ENCODE measurements at regions not wholly inside any gene's neighbourhood (a gene's known extent, or its start where the extent isn't known, plus 50 kb on each side); places are given as distances from the start of the nearest gene placed in this dataset.

DNA sequence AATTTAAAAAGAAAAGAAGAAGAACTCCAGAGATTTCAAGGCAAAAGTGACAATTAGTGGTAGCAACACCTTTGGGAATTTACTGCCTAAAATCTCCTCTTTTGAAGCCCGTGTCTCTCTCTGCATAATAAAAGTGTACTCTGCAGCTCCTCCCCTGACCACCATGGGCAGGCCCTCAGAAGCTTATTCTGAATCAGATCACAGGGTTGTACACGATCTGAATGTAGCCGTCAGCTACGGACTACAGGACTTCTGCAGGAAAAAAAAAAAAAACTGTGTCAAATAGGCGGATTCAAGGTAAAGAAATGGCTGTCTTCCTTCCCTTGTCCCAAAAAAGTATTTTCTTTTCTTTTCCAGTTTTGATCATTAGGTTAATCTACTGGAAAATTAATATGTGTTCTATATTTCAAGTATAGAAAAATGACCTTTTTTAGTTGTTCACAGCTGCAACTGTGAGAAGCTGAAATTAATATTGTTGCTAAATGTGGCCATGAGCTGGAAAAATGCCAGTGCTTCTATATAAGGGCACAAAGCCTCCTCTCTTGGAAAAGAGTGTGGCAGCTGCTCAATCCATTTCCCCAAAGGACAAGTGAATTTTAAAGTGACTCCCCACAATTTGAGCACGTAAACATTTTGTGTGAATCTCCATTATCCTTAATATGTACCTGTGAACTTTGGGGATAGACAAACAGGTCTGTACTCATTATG lies 397.4 kb downstream of the C6orf118 start:
- DNase-seq, result no peak

DNA sequence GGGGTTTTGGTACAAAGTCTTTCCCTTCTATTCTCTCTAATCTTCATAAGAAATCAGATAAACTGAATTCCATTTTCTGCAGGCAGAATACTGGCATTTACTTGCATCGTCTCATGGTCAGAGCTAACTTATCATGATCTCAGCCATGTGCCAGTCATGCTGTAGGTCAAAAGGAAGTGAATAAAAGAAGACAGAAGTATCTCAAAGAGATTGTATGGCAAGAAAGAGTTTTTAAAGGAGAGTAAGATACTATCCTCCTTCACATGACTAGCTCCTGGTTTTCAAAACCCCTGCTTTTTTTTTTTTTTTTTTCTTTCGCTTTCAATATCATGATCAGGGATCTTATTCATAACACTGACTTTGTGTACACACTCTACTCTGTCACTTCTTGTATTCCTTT lies 398.3 kb downstream of the C6orf118 start:
- DNase-seq, result no peak

DNA sequence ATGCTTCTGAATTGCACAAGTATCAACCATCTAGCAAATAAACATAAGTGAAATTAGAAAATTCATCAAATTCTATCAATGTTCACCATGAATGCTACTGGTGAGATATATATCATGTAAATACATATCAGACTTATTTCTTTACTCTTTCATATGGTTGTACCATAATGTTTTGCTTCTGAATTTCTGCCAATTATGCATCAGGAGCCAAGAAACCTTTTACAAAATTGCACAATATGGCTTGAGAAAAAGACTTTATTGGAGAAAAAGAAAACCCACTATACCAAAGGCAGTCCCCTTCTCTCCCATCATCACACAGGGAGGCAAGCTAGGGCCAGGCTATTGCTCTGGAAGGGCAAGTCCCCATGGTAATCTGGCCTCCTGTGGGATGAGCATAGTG lies 402.6 kb downstream of the C6orf118 start:
- DNase-seq, result no peak

DNA sequence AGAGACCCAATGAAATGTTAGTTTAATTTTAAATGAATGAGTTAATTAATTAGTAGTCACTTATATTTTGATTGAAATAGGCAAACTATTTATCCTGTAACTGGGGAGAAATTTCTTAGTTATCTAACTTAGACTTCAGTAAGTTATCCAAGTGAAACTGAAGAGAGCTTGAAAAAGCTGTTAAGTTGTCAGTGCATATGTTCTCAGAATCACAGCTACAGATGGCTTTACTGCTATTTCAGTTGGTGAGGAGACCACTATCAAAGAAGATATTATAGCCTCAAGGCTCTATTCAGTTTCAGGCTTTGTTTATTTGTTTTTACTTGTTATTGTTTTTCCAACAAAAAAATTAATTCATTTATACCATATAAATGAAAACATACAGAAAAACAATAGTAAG lies 404.1 kb downstream of the C6orf118 start:
- no peak for DNase-seq

DNA sequence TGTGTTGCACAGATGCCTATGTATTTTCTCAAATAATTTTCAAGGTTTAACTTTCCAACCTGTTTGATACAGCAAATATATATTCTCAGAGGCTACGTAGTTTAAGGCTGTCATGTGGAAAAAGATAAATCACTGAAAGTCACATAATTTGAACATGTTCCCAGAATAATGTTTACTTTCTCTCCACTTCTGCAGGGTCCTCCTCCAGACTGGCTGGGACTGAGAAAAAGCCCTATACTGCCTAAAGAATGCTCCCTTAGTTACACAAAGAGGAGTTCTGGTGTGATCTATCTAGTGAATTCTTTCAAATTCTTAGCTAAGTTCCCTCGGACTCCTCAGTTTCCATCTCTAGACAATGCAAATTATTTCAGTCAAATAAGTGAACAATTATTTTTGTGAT lies 411.0 kb downstream of the C6orf118 start:
- no peak for DNase-seq

DNA sequence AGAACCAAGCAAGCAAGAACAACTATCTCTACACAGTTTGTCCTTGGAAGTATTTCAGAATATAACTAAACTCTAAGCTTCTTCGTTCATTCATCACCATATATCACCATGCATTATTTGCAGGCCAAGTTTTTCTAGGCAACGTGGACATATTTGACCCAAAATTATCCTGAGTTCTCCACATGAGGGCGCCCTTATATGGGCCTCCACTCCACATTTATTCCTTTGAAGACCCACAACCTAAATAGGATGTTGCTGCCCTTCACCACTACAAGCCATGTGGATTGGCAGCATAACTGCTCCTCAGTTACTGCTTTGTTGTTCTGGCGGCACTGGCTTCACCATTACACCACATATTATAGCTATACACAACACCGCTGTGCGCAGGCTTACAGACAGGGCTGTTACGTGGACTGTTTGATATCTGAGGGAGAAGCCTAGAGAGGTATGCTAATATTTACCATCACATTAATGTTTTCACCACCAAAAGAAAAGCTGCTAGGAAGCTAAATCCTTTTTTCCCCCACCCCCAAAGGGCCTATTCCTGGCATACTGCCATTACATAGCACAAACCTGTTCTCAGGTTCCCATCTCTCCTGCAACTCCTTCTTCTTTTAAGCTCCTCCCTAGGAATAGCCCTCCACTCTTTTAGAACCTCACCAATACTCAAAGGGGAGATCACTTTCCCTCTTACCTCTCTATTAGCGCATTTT lies 411.7 kb downstream of the C6orf118 start:
- no peak for DNase-seq

DNA sequence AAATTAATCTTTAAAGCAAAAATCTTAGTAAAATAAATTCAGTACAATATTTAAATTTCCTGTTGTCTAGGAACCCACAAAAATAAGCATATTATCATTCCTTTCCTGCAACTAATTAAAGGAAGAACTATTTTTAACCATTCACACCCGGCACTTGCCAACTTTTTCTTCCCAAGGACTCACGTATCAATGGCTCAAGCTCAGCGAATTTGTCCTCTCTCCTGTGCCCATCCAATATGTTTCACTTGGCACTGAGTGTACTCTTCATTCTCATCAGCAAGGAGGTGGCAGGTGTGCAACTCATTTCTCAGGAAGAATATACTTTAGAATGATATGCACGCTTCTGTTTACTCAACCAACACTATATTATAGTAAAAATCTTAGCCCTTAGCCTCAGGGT lies 419.4 kb downstream of the C6orf118 start:
- DNase-seq, result no peak

DNA sequence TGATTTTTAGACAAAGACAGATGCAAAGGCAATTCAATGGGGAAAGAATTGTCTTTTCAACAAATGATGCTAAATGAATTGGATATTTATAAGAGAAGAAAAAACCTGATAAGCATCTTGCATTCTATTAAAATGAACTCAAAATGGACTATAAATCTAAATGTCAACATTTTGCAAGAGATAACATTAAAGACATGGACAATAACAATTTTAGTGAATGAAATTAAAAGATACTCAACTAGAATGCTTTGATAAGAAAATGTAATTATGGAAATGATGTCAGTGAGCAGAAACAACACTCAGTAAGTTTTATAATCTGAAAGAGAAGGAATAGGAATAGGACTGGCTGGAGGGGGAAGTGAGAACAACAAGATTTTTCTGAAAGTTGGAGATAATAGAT lies 421.7 kb downstream of the C6orf118 start:
- DNase-seq, result no peak

DNA sequence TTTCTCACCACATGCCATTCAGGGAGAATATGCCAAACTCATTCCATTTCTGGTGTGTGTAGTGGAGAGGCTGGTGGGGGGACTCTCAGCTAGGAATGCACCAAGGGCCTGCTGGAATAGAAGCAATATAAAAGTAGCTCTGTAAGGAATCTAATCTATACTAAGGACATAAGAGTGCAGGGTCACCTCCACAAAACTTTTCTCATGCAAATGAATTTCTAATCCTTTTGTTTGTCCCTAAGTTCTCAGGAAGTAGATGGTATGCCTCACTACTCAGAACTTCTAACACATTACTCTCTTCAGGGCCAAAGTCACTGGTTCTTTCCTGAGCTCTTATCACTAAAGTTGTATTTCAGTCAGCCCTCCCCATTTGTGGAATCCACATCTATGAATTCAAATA lies 427.2 kb downstream of the C6orf118 start:
- no peak for DNase-seq

DNA sequence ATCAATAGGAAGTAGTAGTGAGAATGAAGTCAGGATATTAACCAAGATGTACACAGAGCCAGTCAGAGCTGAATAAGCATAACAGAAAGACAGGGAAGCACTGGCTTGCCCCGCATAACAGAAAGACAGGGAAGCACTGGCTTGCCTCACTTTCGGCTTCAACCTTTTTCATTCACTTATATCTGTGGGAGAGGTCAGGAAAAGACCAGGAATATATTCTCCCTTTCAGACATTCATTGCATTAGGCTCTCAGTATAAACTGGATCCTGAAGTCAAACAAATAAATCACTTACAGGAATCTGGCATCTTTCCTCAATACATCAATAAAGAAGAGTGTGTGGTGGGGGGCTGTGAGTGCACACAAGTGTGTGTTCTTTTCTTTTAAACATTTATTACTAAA lies 437.6 kb downstream of the C6orf118 start:
- no peak for DNase-seq

DNA sequence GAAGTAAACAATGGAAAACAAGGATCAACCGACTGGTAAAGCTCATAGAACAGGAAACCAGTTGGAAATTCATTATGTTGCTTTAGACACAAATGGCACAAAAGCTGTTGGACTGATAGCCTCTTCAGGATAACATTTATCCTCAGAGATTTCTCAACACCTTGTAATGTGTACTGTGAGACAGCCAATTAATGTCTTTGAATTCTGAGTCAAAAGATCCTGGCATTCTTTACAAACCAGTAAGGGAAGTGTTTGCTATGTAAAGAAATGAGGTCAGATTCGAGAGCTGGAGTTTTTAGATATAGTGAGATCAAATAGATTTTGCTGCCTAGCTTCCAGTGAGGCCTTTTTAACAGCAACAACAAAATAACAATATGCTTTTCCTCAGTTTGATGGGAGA lies 439.2 kb downstream of the C6orf118 start:
- DNase-seq, result no peak

DNA sequence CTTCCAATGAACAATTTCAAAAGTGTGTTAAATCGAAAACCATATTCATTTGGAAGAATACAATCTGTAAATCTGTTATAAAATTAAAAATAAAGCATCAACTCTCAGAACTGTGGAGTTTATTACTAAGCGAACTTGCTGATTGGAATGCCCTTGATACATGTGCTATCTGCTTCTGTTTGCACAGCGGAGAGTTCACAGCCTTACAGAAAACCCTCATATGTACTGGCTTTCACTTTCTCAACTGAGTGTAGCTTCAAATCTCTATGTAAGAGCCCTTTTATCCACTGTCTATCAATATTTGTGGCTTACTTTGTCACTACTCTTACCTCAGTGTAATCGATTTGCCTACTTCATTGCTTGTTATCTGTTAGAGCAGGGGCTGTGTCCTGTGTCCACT lies 447.4 kb downstream of the C6orf118 start:
- DNase-seq, result no peak

DNA sequence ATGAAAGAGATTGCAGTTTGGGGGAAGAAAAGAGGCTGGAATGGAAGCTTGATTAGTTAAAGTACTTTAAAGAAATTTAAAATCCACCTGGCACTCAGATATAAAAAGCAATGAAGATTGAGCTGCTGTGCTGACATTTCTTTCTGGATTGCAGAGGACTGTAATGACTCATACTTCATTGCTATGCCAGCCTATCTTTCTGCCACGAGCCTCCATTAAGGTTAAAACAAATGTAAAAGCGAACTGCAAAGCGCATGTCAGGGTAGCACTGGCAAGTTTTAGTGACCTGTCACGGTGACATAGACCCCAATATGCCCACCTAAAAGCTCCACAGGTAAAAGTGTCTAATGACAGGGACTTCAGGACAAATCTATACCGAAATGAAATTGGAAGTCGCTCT lies 449.6 kb downstream of the C6orf118 start:
- no peak for DNase-seq

DNA sequence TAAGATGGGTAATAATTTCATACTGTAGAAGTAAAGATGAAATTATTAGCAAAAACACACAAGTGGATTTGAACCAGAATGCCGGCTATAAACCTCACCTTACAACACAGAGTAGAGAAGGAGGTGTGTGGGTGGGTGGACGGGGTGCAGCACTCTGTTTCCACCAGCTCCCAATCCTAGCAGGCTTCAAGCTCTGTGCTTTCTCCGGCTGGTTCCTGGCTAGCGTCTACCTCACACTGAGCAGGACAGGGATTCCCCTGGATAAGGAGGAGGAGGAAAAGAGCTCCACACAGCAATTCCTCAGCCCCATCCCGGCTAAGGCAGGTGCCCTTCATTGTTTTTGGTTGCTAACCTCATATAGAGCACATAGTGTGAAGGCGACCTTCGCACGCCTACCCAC lies 453.3 kb downstream of the C6orf118 start:
- no peak for DNase-seq

DNA sequence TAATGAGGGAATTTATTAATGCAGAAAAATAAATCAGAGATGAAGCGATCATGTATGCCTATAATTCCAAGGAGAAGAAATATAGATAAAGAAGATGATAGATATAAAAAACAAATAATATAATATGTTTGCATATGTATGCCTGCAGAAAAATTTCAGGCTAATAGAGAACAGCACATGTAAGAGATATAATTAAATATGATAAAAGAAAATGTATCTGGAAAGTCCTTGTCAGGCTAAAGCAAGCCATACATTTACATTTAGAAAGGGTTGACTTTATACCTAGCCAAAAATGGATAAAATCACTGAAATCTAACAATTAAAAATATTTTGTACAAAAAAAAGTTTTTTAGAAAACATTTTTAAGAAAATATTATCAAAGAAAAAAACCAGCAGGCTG lies 454.1 kb downstream of the C6orf118 start:
- no peak for DNase-seq

DNA sequence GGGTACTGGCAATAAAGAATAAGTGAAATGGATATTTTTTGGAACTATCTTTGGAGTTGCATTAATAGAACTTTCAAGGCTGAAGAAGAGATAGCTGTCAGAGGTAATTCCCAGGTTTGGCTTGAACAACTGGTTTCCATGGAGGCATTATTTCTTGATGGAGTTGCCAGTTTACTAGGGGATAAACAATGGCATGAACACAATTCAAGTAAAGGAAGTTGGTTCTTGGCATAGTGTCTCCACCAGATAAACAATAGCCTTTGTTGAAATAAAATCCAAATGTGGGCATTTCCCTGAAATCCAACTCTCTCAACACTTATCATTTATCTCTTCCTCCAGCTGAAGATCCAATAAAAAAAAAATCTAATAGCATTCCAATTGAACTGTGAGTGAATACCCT lies 454.9 kb downstream of the C6orf118 start:
- no peak for DNase-seq

DNA sequence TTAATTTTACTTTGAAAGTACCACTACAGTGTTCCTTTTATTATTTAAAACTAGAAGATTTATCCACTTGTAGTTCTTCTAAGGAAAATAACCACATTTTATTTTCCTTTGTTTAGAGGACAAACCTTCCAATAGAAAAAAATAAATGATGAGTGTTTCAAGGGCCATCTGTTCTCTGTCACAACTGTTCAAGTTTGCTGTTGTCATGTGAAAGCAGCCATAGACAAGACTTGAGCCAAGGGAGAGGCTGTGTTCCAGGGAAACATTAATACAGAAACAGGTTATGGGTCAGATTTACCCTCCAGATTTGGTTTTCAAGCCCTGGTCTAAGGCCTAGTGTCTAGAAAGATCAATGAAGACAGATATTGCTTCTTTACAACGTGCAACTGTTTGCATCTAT lies 463.6 kb downstream of the C6orf118 start:
- DNase-seq, result no peak

DNA sequence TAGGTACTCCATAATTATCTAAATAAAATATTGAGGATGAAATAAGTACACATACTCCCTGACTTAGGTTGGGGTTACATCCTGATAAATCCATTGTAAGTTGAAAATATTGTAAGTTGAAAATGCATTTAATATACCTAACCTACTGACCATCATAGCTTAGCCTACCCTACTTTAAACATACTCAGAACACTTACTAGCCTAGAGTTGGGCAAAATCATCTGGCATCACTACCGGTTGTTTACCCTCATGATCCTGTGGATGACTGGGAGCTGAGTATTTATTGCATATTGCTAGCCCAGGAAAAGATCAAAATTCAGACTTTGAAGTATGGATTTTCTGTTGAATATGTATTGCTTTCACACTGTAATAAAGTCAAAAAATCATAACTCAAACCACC lies 467.3 kb downstream of the C6orf118 start:
- DNase-seq, result no peak

DNA sequence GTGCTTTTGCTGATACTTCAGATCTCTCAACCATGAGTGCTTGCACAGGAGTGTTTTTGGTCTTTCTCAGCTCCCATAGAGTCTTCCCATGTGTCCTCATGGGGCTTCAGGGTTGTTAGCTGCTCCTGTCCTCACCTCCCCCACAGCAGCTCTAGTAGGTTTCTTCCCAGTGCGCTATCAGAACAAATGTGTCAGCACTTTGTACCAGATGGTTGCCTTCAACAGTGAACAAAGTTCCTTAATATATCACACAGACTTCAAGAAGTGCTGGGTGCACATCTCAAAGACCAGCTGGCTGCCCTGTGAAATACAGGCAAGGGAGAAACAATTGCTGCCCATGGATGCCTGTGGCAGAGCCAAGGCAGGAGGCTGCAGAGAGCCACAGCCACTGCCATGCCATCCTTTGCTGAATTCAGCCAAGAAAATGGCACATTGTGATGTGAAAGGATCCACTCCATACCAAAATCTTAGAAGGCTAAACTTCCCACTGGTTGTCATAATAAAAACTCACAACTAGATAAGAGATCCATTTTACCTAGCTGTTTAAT lies 471.3 kb downstream of the C6orf118 start:
- no peak for DNase-seq

DNA sequence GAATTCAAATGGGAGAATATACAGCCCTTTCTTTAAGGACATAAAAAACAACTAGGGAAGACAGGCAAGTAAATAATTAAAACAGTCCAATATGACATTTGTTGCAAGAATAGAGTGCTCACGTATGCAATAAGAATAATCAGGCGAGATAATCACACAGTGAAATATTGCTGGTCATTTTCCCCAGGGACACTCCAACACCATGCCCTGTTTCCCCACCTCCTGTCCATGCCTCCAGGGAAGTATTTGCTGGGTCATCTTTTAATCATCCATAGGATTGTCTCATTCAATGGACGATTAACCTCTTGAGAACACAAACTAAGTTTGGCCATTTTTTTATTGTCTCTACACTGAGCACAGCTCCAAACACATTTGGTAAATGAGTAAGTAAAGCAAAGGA lies 472.9 kb downstream of the C6orf118 start:
- no peak for DNase-seq

DNA sequence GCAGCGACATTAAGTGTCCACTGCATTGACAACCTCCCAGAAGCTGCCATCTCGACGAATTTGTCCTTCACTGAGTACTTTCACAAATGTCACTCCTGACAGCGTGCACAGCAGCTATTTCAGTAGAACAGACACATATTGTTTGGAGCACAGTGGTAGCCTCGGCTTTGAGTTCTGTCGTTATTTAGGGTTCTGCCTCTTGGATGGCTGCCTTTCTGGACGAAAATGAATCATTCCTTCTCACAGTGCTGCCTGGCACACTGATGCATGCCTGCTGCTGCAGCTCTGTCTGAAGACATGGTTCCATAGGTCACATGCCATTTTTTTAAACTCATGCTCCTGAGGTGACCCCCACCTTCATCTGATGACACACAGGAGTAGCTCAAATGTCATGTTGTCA lies 477.0 kb downstream of the C6orf118 start:
- no peak for DNase-seq

DNA sequence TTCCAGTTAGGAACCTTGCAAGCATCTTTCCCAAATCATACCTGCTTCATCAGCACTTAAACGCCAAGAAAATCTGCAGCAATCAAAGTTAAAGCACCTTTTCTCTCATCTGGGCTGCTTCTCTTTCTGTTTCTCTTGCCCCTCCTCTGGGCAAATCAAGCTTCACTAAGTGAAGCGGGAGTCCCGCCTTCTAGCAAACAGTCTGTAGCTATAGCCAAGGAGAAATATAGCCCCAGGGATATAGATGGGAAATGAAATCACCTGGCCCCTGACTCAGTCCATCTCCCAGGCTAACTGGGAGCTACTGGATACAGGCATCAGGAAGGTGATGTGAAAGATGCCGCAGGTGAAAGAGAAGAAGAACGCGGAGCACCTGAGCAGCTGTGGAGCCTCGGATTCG lies 481.9 kb downstream of the C6orf118 start:
- no peak for DNase-seq

DNA sequence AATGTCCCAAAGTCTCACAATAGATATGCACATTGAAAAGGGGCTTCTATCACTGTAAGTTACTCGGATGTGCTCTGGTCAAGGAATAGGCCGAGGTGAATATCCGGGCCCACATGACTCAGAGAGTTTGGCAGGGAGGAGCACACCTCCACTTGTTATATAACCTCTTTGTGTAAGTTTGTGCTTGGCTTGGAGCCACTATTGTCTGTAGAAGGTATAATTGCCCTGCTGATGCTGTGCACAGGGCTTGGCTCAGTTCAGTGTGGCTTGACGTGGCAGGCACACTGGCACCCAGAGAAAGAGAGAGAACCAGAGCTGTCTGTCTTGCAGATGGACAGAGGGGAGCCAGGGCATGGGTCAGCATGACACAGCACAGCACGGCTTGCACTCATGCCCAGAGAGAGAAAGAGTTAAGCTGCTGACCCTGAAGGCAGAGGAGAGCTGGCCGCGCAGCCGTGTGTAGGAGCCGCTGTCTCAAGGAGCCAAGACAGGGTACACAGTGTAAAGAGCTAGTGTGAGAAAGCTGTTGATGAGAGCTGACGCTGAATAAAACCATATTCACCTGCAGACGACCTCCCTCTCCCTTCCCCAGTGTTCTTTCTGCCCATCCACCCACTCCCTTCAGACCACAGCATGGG lies 482.5 kb downstream of the C6orf118 start:
- DNase-seq, result no peak

DNA sequence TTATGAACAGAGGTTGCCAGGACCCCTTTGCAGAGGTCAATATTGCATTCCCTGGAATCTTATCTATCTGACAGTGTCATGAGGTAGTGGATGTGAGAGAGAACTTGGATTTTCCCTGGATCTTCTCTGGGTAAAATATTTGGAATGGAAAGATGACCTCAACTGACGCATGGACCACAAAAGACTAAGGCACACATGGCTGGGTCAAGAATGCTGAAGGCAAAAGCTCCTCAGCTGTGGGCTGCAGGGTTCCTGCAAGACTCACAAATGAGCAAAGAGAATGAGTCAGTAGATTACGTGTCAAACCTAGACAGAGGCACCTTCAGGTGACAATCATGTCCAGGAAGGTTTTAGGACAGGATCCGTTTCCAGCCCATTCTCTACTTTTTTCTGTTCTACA lies 484.0 kb downstream of the C6orf118 start:
- no peak for DNase-seq
